OCI-LY1 (cell line): ENCODE measurements at regions not wholly inside any gene's neighbourhood (a gene's known extent, or its start where the extent isn't known, plus 50 kb on each side); places are given as distances from the start of the nearest gene placed in this dataset.

Experiments
- H2AFZ ChIP-seq: fragments of 200-600 bp; sonication (generic), shearing (Covaris generic); 2 replicates; pipeline ENCODE4 v1.6.0; 2014; ENCODE audit warnings: antibody characterized with exemption, mild to moderate bottlenecking, low read length
- H3F3A ChIP-seq: fragments of 200-600 bp; sonication (generic), shearing (Covaris generic); 2 replicates; pipeline ENCODE4 v1.6.0; 2014; ENCODE audit warnings: mild to moderate bottlenecking, antibody characterized with exemption, low read length, moderate library complexity; ENCODE audit not compliant: insufficient read depth
- H3K27ac ChIP-seq: fragments of 200-600 bp; sonication (generic); 2 replicates; pipeline ENCODE4 v1.5.1; 2014; ENCODE audit warnings: low read length, mixed run types, mild to moderate bottlenecking, low read depth; ENCODE audit not compliant: poor library complexity, severe bottlenecking
- H3K27me3 ChIP-seq: fragments of 200-600 bp; sonication (generic); 2 replicates; pipeline ENCODE4 v1.6.0; 2014; ENCODE audit warnings: antibody characterized with exemption, mild to moderate bottlenecking, low read length, moderate library complexity; ENCODE audit not compliant: insufficient read depth
- H3K36me3 ChIP-seq: fragments of 200-600 bp; sonication (generic); 2 replicates; pipeline ENCODE4 v1.6.1; 2014; ENCODE audit warnings: mild to moderate bottlenecking, antibody characterized with exemption, low read length, moderate library complexity, mixed read lengths; ENCODE audit not compliant: insufficient read depth
- H3K4me1 ChIP-seq: fragments of 200-600 bp; sonication (generic); 2 replicates; pipeline ENCODE4 v1.5.1; 2014; ENCODE audit warnings: mild to moderate bottlenecking, low read length, moderate library complexity; ENCODE audit not compliant: insufficient read depth, severe bottlenecking
- H3K4me2 ChIP-seq: fragments of 200-600 bp; sonication (generic), shearing (Covaris generic); 2 replicates; pipeline ENCODE4 v1.6.1; 2014; ENCODE audit warnings: low read length
- H3K4me3 ChIP-seq: fragments of 200-600 bp; sonication (generic); 2 replicates; pipeline ENCODE4 v1.5.1; 2014; ENCODE audit warnings: low read length, low read depth, mild to moderate bottlenecking, mixed read lengths; ENCODE audit not compliant: poor library complexity, severe bottlenecking
- H3K79me2 ChIP-seq: fragments of 200-600 bp; shearing (Covaris generic); 2 replicates; pipeline ENCODE4 v1.6.1; 2016; ENCODE audit warnings: mixed run types, low read length, mixed read lengths; ENCODE audit not compliant: insufficient read depth
- H3K9ac ChIP-seq: fragments of 200-600 bp; sonication (generic), shearing (Covaris generic); 2 replicates; pipeline ENCODE4 v1.6.1; 2014; ENCODE audit warnings: mild to moderate bottlenecking, low read length, mixed read lengths
- H3K9me2 ChIP-seq: fragments of 200-600 bp; sonication (generic), shearing (Covaris generic); 2 replicates; pipeline ENCODE4 v1.6.1; 2014; ENCODE audit warnings: low read depth, mild to moderate bottlenecking, low read length, mixed read lengths
- H3K9me3 ChIP-seq: fragments of 200-600 bp; shearing (Covaris generic); 2 replicates; pipeline ENCODE4 v1.6.1; 2014; ENCODE audit warnings: low read length, mixed read lengths
- H4K20me1 ChIP-seq: fragments of 200-600 bp; sonication (generic), shearing (Covaris generic); 2 replicates; pipeline ENCODE4 v1.6.0; 2016; ENCODE audit warnings: mild to moderate bottlenecking, low read length; ENCODE audit not compliant: insufficient read depth
- EZH2 ChIP-seq: fragments of 200-600 bp; sonication (generic), shearing (Covaris generic); IDR thresholded peaks from 2 replicates; pipeline ENCODE4 v1.8.0; 2017; ENCODE audit warnings: borderline replicate concordance, mixed run types, mild to moderate bottlenecking, antibody characterized with exemption, low read length, moderate library complexity, mixed read lengths
- TF ChIP-seq, protein P1 (sequence below): fragments of 200-600 bp; sonication (generic), shearing (Covaris generic); IDR thresholded peaks from 2 replicates; pipeline ENCODE4 v1.5.1; 2017; ENCODE audit warnings: mild to moderate bottlenecking, antibody characterized with exemption, low read length, moderate library complexity, mixed read lengths

DNA sequence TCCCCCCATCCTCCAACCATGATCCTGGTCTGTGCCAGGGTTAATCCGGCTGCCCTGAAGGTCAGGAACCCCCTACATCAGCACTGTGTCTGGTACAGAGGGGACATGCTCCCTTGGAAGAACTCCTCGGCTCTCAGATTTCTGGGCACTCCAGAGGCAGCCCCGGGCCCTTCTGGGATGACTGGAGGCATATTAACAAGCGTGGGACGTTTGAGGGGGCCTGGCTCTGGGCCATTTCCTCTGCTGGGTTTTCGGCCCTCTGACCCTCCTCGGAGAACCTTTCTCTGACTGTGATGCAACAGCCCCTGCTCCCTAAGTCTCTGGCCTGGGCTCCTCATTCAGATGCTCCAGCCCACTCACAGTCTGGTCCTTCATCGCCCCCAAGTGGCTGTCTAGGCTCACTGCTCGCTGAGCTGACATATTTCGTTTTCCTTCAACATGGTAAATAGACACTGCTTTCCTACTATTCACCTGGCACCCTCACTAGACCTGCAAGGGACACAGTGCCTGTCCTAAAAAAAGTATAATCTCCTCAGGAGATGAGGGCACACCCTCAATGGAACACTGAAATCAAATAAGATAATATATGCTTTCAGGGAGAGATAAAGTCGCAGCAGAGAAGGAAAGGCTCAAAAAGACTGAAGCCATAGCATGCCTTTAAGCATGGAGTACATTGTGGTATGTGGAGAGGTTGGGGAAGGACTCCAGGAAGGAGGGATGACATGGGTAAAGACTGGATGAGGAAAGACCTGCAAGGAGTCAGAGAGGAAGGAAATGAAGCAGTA lies 404.7 kb upstream of the TRPC7 start:
- TF ChIP-seq EZH2 = no peak
- TF ChIP-seq, protein P1, sequence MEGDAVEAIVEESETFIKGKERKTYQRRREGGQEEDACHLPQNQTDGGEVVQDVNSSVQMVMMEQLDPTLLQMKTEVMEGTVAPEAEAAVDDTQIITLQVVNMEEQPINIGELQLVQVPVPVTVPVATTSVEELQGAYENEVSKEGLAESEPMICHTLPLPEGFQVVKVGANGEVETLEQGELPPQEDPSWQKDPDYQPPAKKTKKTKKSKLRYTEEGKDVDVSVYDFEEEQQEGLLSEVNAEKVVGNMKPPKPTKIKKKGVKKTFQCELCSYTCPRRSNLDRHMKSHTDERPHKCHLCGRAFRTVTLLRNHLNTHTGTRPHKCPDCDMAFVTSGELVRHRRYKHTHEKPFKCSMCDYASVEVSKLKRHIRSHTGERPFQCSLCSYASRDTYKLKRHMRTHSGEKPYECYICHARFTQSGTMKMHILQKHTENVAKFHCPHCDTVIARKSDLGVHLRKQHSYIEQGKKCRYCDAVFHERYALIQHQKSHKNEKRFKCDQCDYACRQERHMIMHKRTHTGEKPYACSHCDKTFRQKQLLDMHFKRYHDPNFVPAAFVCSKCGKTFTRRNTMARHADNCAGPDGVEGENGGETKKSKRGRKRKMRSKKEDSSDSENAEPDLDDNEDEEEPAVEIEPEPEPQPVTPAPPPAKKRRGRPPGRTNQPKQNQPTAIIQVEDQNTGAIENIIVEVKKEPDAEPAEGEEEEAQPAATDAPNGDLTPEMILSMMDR = peak; percentile 84
- Histone ChIP-seq H3K27me3 (no peaks in the 10 kb centered on the region), H3K36me3 (no peaks in the 10 kb centered on the region), H3K9me3 (no peaks in the 10 kb centered on the region), H3K9me2 (no peaks in the 10 kb centered on the region), H4K20me1 (no peaks in the 10 kb centered on the region), H3K79me2 (no peaks in the 10 kb centered on the region), H3K4me1 (no peaks in the 10 kb centered on the region), H3K9ac (no peak overlapping the region), H3K4me2 (no peak overlapping the region), H3K27ac (no peak overlapping the region), H3F3A (no peaks in the 10 kb centered on the region), H3K4me3 (no peak overlapping the region), H2AFZ (no peak overlapping the region)

DNA sequence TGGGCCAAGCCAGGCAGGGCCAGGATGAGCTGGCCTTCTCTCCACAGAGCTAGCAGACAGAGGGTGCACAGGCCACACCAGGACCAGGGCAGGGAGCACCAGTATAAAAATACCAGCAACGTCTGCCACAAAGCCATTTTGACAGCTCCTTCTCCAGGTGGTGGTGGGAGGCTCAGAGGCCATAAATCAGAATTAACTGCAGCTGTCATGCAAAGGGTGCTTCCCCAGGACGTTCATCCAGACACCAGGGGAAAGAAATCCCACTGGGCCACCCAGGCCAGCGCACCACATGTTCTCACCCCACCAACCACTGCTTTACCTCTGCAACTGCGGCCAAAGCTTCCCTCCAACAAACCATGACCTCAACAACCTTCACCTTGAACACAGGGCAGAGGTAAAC lies 403.7 kb upstream of the TRPC7 start:
- Histone ChIP-seq H3K9ac (no peak overlapping the region), H3K9me3 (no peaks in the 10 kb centered on the region), H3K79me2 (no peaks in the 10 kb centered on the region), H3K27ac (no peak overlapping the region), H3F3A (no peaks in the 10 kb centered on the region), H3K36me3 (no peaks in the 10 kb centered on the region), H3K4me1 (no peaks in the 10 kb centered on the region), H3K27me3 (no peaks in the 10 kb centered on the region), H3K9me2 (no peaks in the 10 kb centered on the region), H2AFZ (no peak overlapping the region), H3K4me3 (no peak overlapping the region), H3K4me2 (no peak overlapping the region), H4K20me1 (no peaks in the 10 kb centered on the region)
- TF ChIP-seq, protein P1 = no peak
- no peak for TF ChIP-seq EZH2

DNA sequence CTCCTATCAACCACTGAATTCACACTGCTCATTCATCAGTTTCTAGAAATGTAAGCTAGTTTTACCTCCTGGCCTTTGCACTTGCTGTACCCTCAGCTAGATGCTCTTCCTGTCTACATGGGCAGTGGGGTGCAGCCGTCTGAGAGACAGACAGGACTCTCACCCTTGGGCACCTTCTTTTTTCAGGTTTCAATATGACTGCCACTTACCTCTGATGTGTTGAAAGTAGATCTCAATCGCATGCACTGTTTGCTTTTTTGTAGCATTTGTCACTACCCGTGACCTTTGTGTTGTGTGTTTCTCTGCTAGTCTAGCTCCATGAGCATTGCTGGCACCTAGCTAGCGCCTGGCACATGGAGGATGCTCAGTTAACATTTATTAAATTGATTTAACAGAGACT lies 403.1 kb upstream of the TRPC7 start:
- Histone ChIP-seq H3K9ac (no peak overlapping the region), H3F3A (no peaks in the 10 kb centered on the region), H3K4me1 (no peaks in the 10 kb centered on the region), H3K9me3 (no peaks in the 10 kb centered on the region), H3K36me3 (no peaks in the 10 kb centered on the region), H2AFZ (no peak overlapping the region), H3K9me2 (no peaks in the 10 kb centered on the region), H3K27ac (no peak overlapping the region), H3K27me3 (no peaks in the 10 kb centered on the region), H4K20me1 (no peaks in the 10 kb centered on the region), H3K79me2 (no peaks in the 10 kb centered on the region), H3K4me3 (no peak overlapping the region), H3K4me2 (no peak overlapping the region)
- TF ChIP-seq, protein P1 = no peak
- no peak for TF ChIP-seq EZH2
